ENCODE measurements at regions not wholly inside any gene's neighbourhood (a gene's known extent, or its start where the extent isn't known, plus 50 kb on each side); places are given as distances from the start of the nearest gene placed in this dataset.

DNA sequence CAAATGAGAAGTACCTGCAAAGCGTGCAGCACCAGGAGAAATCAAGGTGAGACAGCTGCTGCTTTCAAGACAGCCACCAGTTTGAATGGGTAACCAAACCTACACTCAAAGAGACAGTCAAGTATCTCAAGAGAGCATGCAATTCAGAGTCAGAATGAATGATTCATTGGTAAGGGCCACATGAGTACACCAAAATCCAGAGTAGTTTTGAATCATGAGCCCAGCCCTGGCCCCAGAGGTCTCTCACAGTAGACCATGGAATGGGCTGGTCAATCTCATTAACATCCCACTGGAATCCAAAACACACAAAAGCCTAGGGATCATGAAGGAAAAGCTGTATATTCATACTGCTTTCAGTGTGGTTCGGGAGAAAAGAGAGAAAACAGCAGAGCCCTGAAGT lies 242.8 kb downstream of the TBL1XR1 start:
- DNase-seq (ENCODE audit: low read depth) = peak; percentile 39
- TF ChIP-seq, protein P1, sequence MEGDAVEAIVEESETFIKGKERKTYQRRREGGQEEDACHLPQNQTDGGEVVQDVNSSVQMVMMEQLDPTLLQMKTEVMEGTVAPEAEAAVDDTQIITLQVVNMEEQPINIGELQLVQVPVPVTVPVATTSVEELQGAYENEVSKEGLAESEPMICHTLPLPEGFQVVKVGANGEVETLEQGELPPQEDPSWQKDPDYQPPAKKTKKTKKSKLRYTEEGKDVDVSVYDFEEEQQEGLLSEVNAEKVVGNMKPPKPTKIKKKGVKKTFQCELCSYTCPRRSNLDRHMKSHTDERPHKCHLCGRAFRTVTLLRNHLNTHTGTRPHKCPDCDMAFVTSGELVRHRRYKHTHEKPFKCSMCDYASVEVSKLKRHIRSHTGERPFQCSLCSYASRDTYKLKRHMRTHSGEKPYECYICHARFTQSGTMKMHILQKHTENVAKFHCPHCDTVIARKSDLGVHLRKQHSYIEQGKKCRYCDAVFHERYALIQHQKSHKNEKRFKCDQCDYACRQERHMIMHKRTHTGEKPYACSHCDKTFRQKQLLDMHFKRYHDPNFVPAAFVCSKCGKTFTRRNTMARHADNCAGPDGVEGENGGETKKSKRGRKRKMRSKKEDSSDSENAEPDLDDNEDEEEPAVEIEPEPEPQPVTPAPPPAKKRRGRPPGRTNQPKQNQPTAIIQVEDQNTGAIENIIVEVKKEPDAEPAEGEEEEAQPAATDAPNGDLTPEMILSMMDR (IDR thresholded peaks at IDR 0.05; ENCODE audit: insufficient read depth, low read depth, low read length) = no peak
- no peak overlapping the region for H3K4me3 ChIP-seq (ENCODE audit: low read depth, low read length)

DNA sequence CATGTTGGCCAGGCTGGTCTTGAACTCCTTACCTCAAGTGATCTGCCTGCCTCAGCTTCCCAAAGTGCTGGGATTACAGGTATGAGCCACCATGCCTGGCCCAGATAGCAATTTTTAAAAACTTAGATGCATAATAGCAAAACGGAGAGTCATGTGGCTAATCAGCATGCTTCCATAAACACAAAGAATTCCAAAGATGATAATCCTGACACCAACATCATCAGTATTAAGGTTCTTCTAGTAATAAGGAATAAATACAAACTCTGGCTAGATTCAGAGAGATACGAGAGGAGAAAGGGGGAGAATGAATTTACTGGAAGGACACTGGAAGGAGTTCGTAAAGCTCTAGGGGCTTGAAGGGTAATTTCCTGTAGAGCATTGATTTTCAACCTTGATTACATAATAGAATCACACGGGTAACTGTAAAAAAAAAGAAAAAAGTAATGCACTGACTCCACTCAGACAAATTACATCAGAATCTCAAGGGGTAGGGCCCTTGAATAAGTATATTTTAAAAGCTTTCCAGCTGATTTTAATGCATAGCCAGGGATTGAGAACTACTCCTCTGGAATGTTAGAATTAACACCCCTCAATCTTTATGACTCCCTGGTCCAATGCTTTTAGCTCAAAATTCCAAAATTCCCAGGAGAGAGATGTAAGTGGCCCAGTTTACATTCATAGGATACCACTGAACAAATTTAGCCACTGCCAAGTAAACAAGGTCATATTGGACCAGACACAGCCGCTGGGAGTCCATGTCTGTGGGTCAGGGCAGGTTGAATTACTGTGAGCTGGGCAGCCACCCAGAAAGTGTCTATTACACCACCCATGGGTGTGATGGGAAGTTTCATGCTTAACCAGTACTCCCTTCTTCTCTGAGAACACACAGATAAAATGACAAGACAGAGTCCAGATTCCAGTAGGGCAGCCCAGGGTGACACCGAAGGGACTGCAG lies 243.9 kb downstream of the TBL1XR1 start:
- TF ChIP-seq, protein P1 (IDR thresholded peaks at IDR 0.05; ENCODE audit: insufficient read depth, low read depth, low read length) = no peak
- peak; percentile 97 for DNase-seq (ENCODE audit: low read depth)
- H3K4me3 ChIP-seq (ENCODE audit: low read depth, low read length) = no peak overlapping the region

DNA sequence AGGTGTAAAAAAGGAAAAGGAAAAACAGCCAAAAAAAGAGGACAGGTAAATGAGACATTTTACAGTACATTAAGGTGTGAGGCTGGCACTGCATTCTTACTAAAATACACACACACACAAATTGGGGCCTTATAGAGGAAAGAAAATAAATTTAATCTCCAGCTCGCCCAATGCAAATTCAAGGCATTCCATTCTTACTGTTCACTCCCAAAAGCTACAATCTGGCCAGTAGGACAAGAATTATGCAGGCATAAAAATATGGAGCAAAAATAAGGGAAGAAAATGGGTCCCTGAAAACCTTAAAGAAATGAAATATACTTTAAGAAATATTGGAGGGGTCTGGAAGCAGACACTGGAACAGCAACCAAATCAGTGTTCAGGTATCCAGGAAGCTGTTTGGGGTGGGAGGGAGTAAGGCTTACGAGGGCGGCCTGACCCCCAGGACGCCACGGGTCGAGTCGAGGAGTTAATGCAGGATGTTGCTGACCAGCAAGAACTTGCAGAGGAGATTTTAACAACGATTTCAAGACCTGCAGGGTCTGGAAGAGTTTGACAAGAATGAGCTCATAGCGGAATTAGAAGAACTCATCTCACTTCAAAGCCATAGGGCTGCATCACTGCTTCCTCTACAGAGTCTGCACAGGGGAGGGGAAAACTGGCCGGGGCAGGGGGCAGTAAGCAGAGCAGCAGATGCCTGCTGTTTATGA lies 245.5 kb downstream of the TBL1XR1 start:
- TF ChIP-seq, protein P1 (IDR thresholded peaks at IDR 0.05; ENCODE audit: insufficient read depth, low read depth, low read length) = no peak
- H3K4me3 ChIP-seq (ENCODE audit: low read depth, low read length) = no peak overlapping the region
- DNase-seq (ENCODE audit: low read depth) = no peak

DNA sequence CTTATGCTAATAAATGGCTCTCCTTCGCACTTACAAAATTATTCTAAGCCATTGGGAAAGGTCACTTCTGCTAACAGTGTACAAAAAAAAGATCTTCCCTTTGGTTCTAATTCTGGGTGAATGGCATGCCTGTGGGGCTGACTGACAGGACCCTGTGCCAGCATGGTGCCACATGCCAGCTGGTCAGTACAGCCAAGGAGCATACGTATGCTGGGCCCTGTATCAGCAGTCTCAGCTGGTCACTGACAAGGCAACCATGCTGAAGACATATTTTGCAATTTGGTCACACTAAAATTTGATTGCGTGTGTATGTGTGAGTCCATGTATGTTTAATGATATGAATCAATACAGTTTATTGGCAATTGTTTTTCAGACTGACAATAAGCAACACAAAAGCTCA lies 246.1 kb downstream of the TBL1XR1 start:
- TF ChIP-seq, protein P1 (IDR thresholded peaks at IDR 0.05; ENCODE audit: insufficient read depth, low read depth, low read length) = no peak
- no peak for DNase-seq (ENCODE audit: low read depth)
- H3K4me3 ChIP-seq (ENCODE audit: low read depth, low read length) = no peak overlapping the region

DNA sequence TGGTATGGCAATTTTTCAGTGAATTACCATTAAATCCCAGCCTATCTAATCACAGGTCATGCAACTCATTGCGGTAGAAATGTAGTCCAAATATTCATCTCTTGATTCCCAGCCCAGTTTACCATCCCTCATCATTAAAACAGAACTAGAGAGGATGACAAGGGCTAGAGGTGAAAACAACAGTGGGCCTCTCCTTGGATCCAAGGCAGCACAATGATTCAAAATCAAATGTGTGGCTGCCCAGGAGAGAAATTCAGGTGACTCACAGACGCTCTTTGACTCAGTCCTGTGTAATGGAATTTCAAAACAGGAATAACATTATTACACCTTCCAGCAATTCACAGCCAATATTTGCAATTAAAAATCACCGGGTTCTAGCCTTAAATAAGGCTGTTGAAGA lies 246.5 kb downstream of the TBL1XR1 start:
- TF ChIP-seq, protein P1 (IDR thresholded peaks at IDR 0.05; ENCODE audit: insufficient read depth, low read depth, low read length) = no peak
- no peak overlapping the region for H3K4me3 ChIP-seq (ENCODE audit: low read depth, low read length)
- DNase-seq (ENCODE audit: low read depth) = peak; percentile 25

DNA sequence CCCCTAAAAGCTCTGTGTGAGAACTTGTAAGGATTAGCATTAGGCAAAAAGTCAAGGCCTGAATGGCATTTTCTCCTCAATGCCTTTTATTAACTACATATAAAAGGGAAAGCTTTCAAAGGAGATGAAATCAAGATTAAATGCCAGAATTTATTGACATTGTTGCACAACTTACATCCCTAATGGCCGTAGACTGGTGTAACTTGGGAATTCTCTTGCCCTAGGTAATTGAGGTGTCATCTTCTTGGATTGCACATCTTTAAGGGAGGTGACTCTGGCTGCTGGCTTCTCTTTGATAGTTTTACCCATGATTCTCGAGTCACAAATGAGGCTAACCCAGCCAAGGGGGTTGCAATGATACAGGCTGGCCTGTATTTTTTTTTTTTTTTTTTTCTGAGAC lies 249.1 kb downstream of the TBL1XR1 start:
- DNase-seq (ENCODE audit: low read depth) = peak; percentile 22
- H3K4me3 ChIP-seq (ENCODE audit: low read depth, low read length) = no peak overlapping the region
- TF ChIP-seq, protein P1 (IDR thresholded peaks at IDR 0.05; ENCODE audit: insufficient read depth, low read depth, low read length) = no peak

Data from fibroblast of villous mesenchyme (primary cell).